ENCODE measurements at regions not wholly inside any gene's neighbourhood (a gene's known extent, or its start where the extent isn't known, plus 50 kb on each side); places are given as distances from the start of the nearest gene placed in this dataset.

GRCh38 chr4:19300213-19300612, 951.5 kb upstream of the SLIT2 start:
- ChIA-PET CTCF (no interaction called here), POLR2A (no interaction called here)
- in situ Hi-C loops (cut with HindIII; ENCODE audit: low pct_unique_long_range_greater_than_20kb, low sequenced_read_pairs): no loop called here
- Histone ChIP-seq H3K27me3 (ENCODE audit: control insufficient read depth, insufficient read depth, low read length) (no peaks in the 10 kb centered on the region), H3K27ac (ENCODE audit: low read length) (no peak overlapping the region), H3K4me1 (ENCODE audit: control insufficient read depth, insufficient read depth, low read length) (no peaks in the 10 kb centered on the region), H3K4me3 (ENCODE audit: low read depth in 2 of 2, low read length in 2 of 2) (no peak overlapping the region), H3K9me3 (ENCODE audit: control insufficient read depth, insufficient read depth, low read depth, low read length) (no peaks in the 10 kb centered on the region), H3K36me3 (ENCODE audit: control insufficient read depth, insufficient read depth, low read length) (no peaks in the 10 kb centered on the region)
- intact Hi-C loops (cut with micrococcal nuclease; ENCODE audit: unreplicated experiment): no loop called here
- TF ChIP-seq CTCF (IDR thresholded peaks at IDR 0.05) (no peak), SIN3A (IDR thresholded peaks at IDR 0.05; ENCODE audit: borderline replicate concordance, insufficient read depth, low read depth, low read length) (no peak), TCF7L2 (IDR thresholded peaks at IDR 0.05; ENCODE audit: low read depth, low read length) (no peak), REST (IDR thresholded peaks at IDR 0.05; ENCODE audit: insufficient read depth in 1 of 2, low read depth in 2 of 2, low read length in 1 of 2) (no peak), POLR2AphosphoS5 (IDR thresholded peaks at IDR 0.05; ENCODE audit: low read depth, low read length) (no peak)
- no peak for DNase-seq (ENCODE audit: low read depth, low spot score)
- no TSS peak for BruUV-seq (replicated peaks)
- ATAC-seq: no peak

GRCh38 chr4:19298998-19299397, 952.7 kb upstream of the SLIT2 start:
- H3K27me3 ChIP-seq (ENCODE audit: control insufficient read depth, insufficient read depth, low read length): no peaks in the 10 kb centered on the region
- in situ Hi-C loops (cut with HindIII; ENCODE audit: low pct_unique_long_range_greater_than_20kb, low sequenced_read_pairs): no loop called here
- H3K4me3 ChIP-seq (ENCODE audit: low read depth in 2 of 2, low read length in 2 of 2): no peak overlapping the region
- H3K36me3 ChIP-seq (ENCODE audit: control insufficient read depth, insufficient read depth, low read length): no peaks in the 10 kb centered on the region
- no peak for TF ChIP-seq CTCF (IDR thresholded peaks at IDR 0.05)
- no peak for TF ChIP-seq SIN3A (IDR thresholded peaks at IDR 0.05; ENCODE audit: borderline replicate concordance, insufficient read depth, low read depth, low read length)
- no peak for TF ChIP-seq POLR2AphosphoS5 (IDR thresholded peaks at IDR 0.05; ENCODE audit: low read depth, low read length)
- TF ChIP-seq TCF7L2 (IDR thresholded peaks at IDR 0.05; ENCODE audit: low read depth, low read length): no peak
- no peak for TF ChIP-seq REST (IDR thresholded peaks at IDR 0.05; ENCODE audit: insufficient read depth in 1 of 2, low read depth in 2 of 2, low read length in 1 of 2)
- intact Hi-C loops (cut with micrococcal nuclease; ENCODE audit: unreplicated experiment): no loop called here
- ChIA-PET CTCF (no interaction called here), POLR2A (no interaction called here)
- DNase-seq (ENCODE audit: low read depth, low spot score) (no peak), ATAC-seq (no peak)
- no peak overlapping the region for H3K27ac ChIP-seq (ENCODE audit: low read length)
- no peaks in the 10 kb centered on the region for H3K4me1 ChIP-seq (ENCODE audit: control insufficient read depth, insufficient read depth, low read length)
- H3K9me3 ChIP-seq (ENCODE audit: control insufficient read depth, insufficient read depth, low read depth, low read length): no peaks in the 10 kb centered on the region
- BruUV-seq (replicated peaks): no TSS peak

All from Panc1 (cell line).